Small intestine (tissue), 7 donors: ENCODE measurements at regions not wholly inside any gene's neighbourhood (a gene's known extent, or its start where the extent isn't known, plus 50 kb on each side); places are given as distances from the start of the nearest gene placed in this dataset.
"Not testable (repeated sequence)": the region's sequence is repeated elsewhere in the genome, so short reads cannot be mapped to it uniquely, and the experiment has no call there.

Experiments
- DNase-seq, 2 donors: peaks; one replicate each; pipeline versions ENCODE4 v3.0.0 to v3.0.0-alpha.2; 2013
- FAIRE-seq: peaks from 2 replicates; lab custom pipeline; 2012; peaks lifted over from hg19 to GRCh38; lab: Jason Lieb, UNC
- H3K27ac ChIP-seq, 3 donors: one replicate each; pipeline ENCODE4 v1.5.1; 2013; ENCODE audit warnings: low read length in 2 of 3, mild to moderate bottlenecking in 2 of 3, control low read depth in 1 of 3, inconsistent platforms in 1 of 3, low read depth in 1 of 3, moderate library complexity in 1 of 3
- H3K27me3 ChIP-seq, 3 donors: one replicate each; pipeline ENCODE4 v1.6.1; 2013; ENCODE audit warnings: low read length in 3 of 3, inconsistent platforms in 1 of 3; ENCODE audit not compliant: control insufficient read depth in 3 of 3, insufficient read depth in 3 of 3
- H3K36me3 ChIP-seq, 3 donors: one replicate each; pipeline ENCODE4 v1.6.1; 2013; ENCODE audit warnings: low read length in 3 of 3, inconsistent platforms in 1 of 3, low read depth in 1 of 3, mild to moderate bottlenecking in 1 of 3, moderate library complexity in 1 of 3; ENCODE audit not compliant: control insufficient read depth in 3 of 3, insufficient read depth in 2 of 3
- H3K4me1 ChIP-seq, 3 donors: one replicate each; pipeline ENCODE4 v1.6.1; 2013; ENCODE audit warnings: low read length in 2 of 3, inconsistent platforms in 1 of 3, low read depth in 1 of 3, mild to moderate bottlenecking in 1 of 3, moderate library complexity in 1 of 3; ENCODE audit not compliant: control insufficient read depth in 3 of 3, insufficient read depth in 2 of 3
- H3K4me3 ChIP-seq, 3 donors: one replicate each; pipeline ENCODE4 v1.5.1; 2013; ENCODE audit warnings: low read length in 3 of 3, control low read depth in 1 of 3, inconsistent platforms in 1 of 3, low read depth in 1 of 3, mild to moderate bottlenecking in 1 of 3, moderate library complexity in 1 of 3
- H3K9me3 ChIP-seq, 2 donors: one replicate each; pipeline ENCODE4 v1.6.1; 2013; ENCODE audit warnings: low read depth in 1 of 2, low read length in 1 of 2; ENCODE audit not compliant: control insufficient read depth in 2 of 2, insufficient read depth in 1 of 2
- WGBS, 3 donors: extraction: QIAGEN DNeasy Blood & Tissue Kit; methylation state at CpG; one replicate each; pipeline ENCODE4 v1.1.7; 2013; 5-methylcytosine and 5-hydroxymethylcytosine counted together
- donor health status: healthy with polysubstance abuse.
- donor health status: control.
- donor health status: control.
- donor health status: Bipolar disorder and iron deficiency.
- donor health status: healthy.

GRCh38 chr5:37945446-37945845 is 105.6 kb upstream of the GDNF start:
- H3K4me1 ChIP-seq: no peaks in the 10 kb centered on the region
- 56 to 77% (median 73%) methylated on average over 1 of the region's 1 CpG for WGBS, 3 donors
- H3K4me3 ChIP-seq: no peak overlapping the region
- H3K9me3 ChIP-seq: no peaks in the 10 kb centered on the region
- no peaks in the 10 kb centered on the region for H3K27me3 ChIP-seq
- FAIRE-seq (no peak), DNase-seq (no peak)
- H3K27ac ChIP-seq: no peak overlapping the region
- no peaks in the 10 kb centered on the region for H3K36me3 ChIP-seq

DNA sequence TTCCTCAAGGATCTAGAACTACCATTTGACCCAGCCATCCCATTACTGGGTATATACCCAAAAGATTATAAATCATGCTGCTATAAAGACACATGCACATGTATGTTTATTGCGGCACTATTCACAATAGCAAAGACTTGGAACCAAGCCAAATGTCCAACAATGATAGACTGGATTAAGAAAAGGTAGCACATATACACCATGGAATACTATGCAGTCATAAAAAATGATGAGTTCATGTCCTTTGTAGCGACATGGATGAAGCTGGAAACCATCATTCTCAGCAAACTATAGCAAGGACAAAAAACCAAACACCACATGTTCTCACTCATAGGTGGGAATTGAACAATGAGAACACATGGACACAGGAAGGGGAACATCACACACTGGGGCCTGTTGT is 103.3 kb upstream of the GDNF start:
- not testable (repeated sequence) for H3K27ac ChIP-seq, DNase-seq, H3K27me3 ChIP-seq, H3K4me1 ChIP-seq, H3K4me3 ChIP-seq, FAIRE-seq, H3K9me3 ChIP-seq, H3K36me3 ChIP-seq
- WGBS, 3 donors: 81 to 90% (median 89%) methylated on average over 2 of the region's 2 CpGs

- WGBS, 3 donors: 52 to 68% (median 59%) methylated on average over 4 of the region's 4 CpGs
- peaks cover 1 to 2% of the 10 kb centered on the region in 2 donors for H3K9me3 ChIP-seq
- H3K4me1 ChIP-seq: no peaks in the 10 kb centered on the region
- H3K27me3 ChIP-seq: no peaks in the 10 kb centered on the region
- DNase-seq (no peak), FAIRE-seq (no peak)
- no peak overlapping the region for H3K27ac ChIP-seq
- H3K4me3 ChIP-seq: no peak overlapping the region
- no peaks in the 10 kb centered on the region for H3K36me3 ChIP-seq
Measured at GRCh38 chr5:37940931-37941623, 101.2 kb upstream of the GDNF start.

GRCh38 chr5:37938861-37939260 is 99.0 kb upstream of the GDNF start:
- no peak for FAIRE-seq
- DNase-seq: no peak
- Histone ChIP-seq H3K9me3 (peaks cover 1 to 2% of the 10 kb centered on the region in 2 donors), H3K27ac (no peak overlapping the region), H3K36me3 (no peaks in the 10 kb centered on the region), H3K27me3 (no peaks in the 10 kb centered on the region), H3K4me1 (no peaks in the 10 kb centered on the region), H3K4me3 (no peak overlapping the region)
- WGBS, 3 donors: 96 to 98% (median 98%) methylated on average over 2 of the region's 2 CpGs

DNA sequence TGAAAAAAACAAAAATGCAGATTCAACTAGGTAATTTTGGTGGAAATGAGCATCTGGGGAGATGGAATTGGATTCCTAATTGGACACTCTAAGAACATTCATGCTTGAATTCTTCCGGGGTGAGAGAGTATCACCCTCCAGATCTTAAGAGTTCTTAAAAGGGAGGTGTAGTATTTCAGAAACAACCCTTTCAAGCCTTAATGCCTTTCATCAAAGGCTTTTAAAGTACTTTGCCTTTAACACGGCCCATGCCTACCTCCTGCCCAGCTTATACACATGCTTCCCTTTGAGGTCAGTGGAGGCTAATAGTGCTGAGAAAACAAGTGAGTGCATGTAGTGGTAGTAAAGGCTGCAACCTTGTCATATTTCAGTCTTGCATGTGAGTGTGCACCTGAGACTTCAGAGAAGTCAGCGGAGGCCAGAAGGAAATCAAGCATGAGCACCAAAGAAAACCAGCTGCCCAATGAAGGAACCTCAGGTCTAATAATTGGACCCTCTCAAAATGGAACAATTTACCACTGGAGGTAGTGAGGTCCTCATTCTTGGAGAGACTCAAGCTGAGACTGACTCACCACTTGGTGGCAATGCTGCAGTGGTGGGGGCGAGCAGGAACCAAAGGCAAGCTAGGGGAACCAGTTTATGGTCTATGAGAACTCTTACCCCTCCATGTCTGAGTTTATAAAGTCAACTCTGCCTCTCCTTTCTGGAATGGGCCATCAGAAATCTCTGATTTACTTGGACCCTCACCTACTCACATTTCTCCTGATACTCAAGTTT is 98.4 kb upstream of the GDNF start:
- WGBS, 3 donors: 63 to 70% (median 65%) methylated on average over 4 of the region's 4 CpGs
- no peaks in the 10 kb centered on the region for H3K36me3 ChIP-seq
- H3K4me1 ChIP-seq: no peaks in the 10 kb centered on the region
- peaks cover 1 to 2% of the 10 kb centered on the region in 2 donors for H3K9me3 ChIP-seq
- H3K4me3 ChIP-seq: no peak overlapping the region
- no peaks in the 10 kb centered on the region for H3K27me3 ChIP-seq
- FAIRE-seq (no peak), DNase-seq (no peak)
- no peak overlapping the region for H3K27ac ChIP-seq

DNA sequence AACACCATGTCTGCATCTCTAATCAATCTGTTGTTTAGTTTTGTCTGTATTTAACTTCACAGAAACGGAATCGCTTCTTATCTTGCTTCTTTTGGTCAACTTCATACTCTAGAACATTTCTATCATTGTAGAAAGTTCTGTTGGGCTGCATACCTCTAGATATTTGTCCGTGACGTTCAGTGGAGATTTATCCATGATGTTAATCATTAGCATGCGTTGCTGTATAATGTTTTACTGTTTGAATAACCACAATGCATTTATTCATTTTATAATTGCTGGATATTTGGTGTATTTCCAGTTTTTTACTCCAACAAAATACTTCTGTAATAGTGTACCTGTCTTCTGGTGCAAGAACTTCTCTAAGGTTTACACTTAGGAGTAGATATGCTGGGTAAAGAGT is 96.2 kb upstream of the GDNF start:
- 73 to 85% (median 81%) methylated on average over 5 of the region's 5 CpGs for WGBS, 3 donors
- no peak for FAIRE-seq
- no peaks in the 10 kb centered on the region for H3K4me1 ChIP-seq

DNA sequence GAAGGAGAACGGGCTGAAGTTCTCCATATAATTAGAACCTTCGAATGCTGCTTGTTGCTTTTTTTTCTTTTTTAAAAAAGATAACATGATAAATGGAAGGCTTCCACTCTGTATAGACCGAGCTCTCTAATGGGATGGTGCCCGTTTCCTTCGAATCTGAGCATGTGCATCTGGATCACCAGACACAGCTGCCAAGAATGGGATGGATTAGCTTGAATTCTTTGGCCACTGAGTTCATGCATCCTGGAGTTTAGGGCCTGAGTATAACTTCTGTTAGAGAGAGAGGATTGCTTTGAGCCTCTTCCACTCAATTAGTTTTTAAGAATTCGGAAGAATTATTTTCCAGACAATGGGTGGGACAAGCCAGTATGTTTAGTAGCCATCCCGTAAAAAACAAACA is 93.7 kb upstream of the GDNF start:
- 69 to 76% (median 73%) methylated on average over 7 of the region's 7 CpGs for WGBS, 3 donors
- Histone ChIP-seq H3K27ac (no peak overlapping the region), H3K4me1 (no peaks in the 10 kb centered on the region), H3K4me3 (no peak overlapping the region), H3K27me3 (no peaks in the 10 kb centered on the region), H3K36me3 (no peaks in the 10 kb centered on the region), H3K9me3 (peaks cover 1 to 2% of the 10 kb centered on the region in 2 donors)
- no peak for FAIRE-seq
- no peak for DNase-seq

More for the DNA sequence above, 96.2 kb upstream of the GDNF start:
- Histone ChIP-seq H3K9me3 (peaks cover 1 to 2% of the 10 kb centered on the region in 2 donors), H3K27ac (no peak overlapping the region), H3K27me3 (no peaks in the 10 kb centered on the region), H3K36me3 (no peaks in the 10 kb centered on the region), H3K4me3 (no peak overlapping the region)
- no peak for DNase-seq

DNA sequence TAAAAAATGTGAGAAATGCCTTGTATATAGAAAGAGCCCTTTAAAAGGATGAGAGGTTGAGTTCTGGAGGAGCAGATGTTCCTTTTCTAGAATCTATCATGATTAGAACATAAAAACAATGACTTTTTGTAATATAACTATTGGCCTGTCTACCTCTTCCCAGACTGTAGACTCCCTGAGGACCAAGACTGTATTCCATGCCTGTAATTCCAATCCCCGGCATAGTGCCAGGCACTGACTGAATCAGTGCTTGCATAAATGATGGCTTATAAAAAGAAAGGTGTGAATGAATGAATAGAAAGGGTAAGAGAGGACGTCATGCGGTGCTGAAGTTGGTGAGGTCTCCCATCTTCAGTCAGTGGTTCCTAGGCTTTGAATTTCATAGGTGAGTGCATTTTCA is 92.6 kb upstream of the GDNF start:
- no peak for FAIRE-seq
- Histone ChIP-seq H3K4me1 (no peaks in the 10 kb centered on the region), H3K4me3 (no peak overlapping the region), H3K9me3 (peaks cover 1 to 2% of the 10 kb centered on the region in 2 donors), H3K27ac (no peak overlapping the region), H3K27me3 (peaks cover 0 to 2% (median 0%) of the 10 kb centered on the region in 3 donors), H3K36me3 (no peaks in the 10 kb centered on the region)
- DNase-seq: no peak
- WGBS, 3 donors: 71 to 88% (median 83%) methylated on average over 3 of the region's 3 CpGs
